ENCODE measurements at regions not wholly inside any gene's neighbourhood (a gene's known extent, or its start where the extent isn't known, plus 50 kb on each side); places are given as distances from the start of the nearest gene placed in this dataset.

- H3K4me1 ChIP-seq (ENCODE audit: control insufficient read depth in 5 of 5, insufficient read depth in 5 of 5, low read length in 5 of 5) = no peaks in the 10 kb centered on the region
- no peaks in the 10 kb centered on the region for H3K27me3 ChIP-seq (ENCODE audit: control insufficient read depth in 3 of 3, insufficient read depth in 3 of 3, low read length in 2 of 3)
- H3K27ac ChIP-seq (ENCODE audit: low read depth in 1 of 2, low read length in 1 of 2) = no peak overlapping the region
- DNase-seq = no peak
- peaks cover 0 to 2% (median 0%) of the 10 kb centered on the region in 4 donors for H3K9me3 ChIP-seq (ENCODE audit: control insufficient read depth in 4 of 4, insufficient read depth in 3 of 4, low read length in 3 of 4)
- WGBS, 2 donors = 82 to 92% methylated on average over 3 of the region's 3 CpGs
- no peak overlapping the region for H3K4me3 ChIP-seq
- H3K9ac ChIP-seq (ENCODE audit: insufficient read depth in 1 of 2, low read length in 2 of 2) = no peak overlapping the region
- no peaks in the 10 kb centered on the region for H3K36me3 ChIP-seq (ENCODE audit: control insufficient read depth in 4 of 4, insufficient read depth in 4 of 4, low read length in 4 of 4)
- ATAC-seq (ENCODE audit: insufficient read depth, low FRiP score) = no peak
- no peak for TF ChIP-seq CTCF (IDR thresholded peaks at IDR 0.05; ENCODE audit: control extremely low read depth, extremely low read depth)
These were observed 228.4 kb downstream of the FAT3 start for GRCh38 chr11:92453055-92453454.

GRCh38 chr11:92455210-92455790 lies 230.7 kb downstream of the FAT3 start:
- Histone ChIP-seq H3K27me3 (ENCODE audit: control insufficient read depth in 3 of 3, insufficient read depth in 3 of 3, low read length in 2 of 3) (no peaks in the 10 kb centered on the region), H3K27ac (ENCODE audit: low read depth in 1 of 2, low read length in 1 of 2) (no peak overlapping the region), H3K9ac (ENCODE audit: insufficient read depth in 1 of 2, low read length in 2 of 2) (no peak overlapping the region), H3K36me3 (ENCODE audit: control insufficient read depth in 4 of 4, insufficient read depth in 4 of 4, low read length in 4 of 4) (no peaks in the 10 kb centered on the region), H3K4me1 (ENCODE audit: control insufficient read depth in 5 of 5, insufficient read depth in 5 of 5, low read length in 5 of 5) (no peaks in the 10 kb centered on the region), H3K4me3 (no peak overlapping the region), H3K9me3 (ENCODE audit: control insufficient read depth in 4 of 4, insufficient read depth in 3 of 4, low read length in 3 of 4) (peaks cover 0 to 2% (median 0%) of the 10 kb centered on the region in 4 donors)
- DNase-seq (no peak), ATAC-seq (ENCODE audit: insufficient read depth, low FRiP score) (no peak)
- WGBS, 2 donors = 86 to 92% methylated on average over 2 of the region's 2 CpGs
- no peak for TF ChIP-seq CTCF (IDR thresholded peaks at IDR 0.05; ENCODE audit: control extremely low read depth, extremely low read depth)

GRCh38 chr11:92457250-92457649 lies 232.6 kb downstream of the FAT3 start:
- no peak for TF ChIP-seq CTCF (IDR thresholded peaks at IDR 0.05; ENCODE audit: control extremely low read depth, extremely low read depth)
- Histone ChIP-seq H3K27me3 (ENCODE audit: control insufficient read depth in 3 of 3, insufficient read depth in 3 of 3, low read length in 2 of 3) (no peaks in the 10 kb centered on the region), H3K4me1 (ENCODE audit: control insufficient read depth in 5 of 5, insufficient read depth in 5 of 5, low read length in 5 of 5) (no peaks in the 10 kb centered on the region), H3K9me3 (ENCODE audit: control insufficient read depth in 4 of 4, insufficient read depth in 3 of 4, low read length in 3 of 4) (peaks cover 0 to 2% (median 0%) of the 10 kb centered on the region in 4 donors), H3K9ac (ENCODE audit: insufficient read depth in 1 of 2, low read length in 2 of 2) (no peak overlapping the region), H3K4me3 (no peak overlapping the region), H3K36me3 (ENCODE audit: control insufficient read depth in 4 of 4, insufficient read depth in 4 of 4, low read length in 4 of 4) (no peaks in the 10 kb centered on the region), H3K27ac (ENCODE audit: low read depth in 1 of 2, low read length in 1 of 2) (no peak overlapping the region)
- ATAC-seq (ENCODE audit: insufficient read depth, low FRiP score) (no peak), DNase-seq (no peak)
- WGBS, 2 donors = 70 to 95% methylated on average over 1 of the region's 1 CpG

GRCh38 chr11:92458486-92458885 lies 233.9 kb downstream of the FAT3 start:
- ATAC-seq (ENCODE audit: insufficient read depth, low FRiP score) (no peak), DNase-seq (no peak)
- Histone ChIP-seq H3K4me1 (ENCODE audit: control insufficient read depth in 5 of 5, insufficient read depth in 5 of 5, low read length in 5 of 5) (no peaks in the 10 kb centered on the region), H3K27ac (ENCODE audit: low read depth in 1 of 2, low read length in 1 of 2) (no peak overlapping the region), H3K36me3 (ENCODE audit: control insufficient read depth in 4 of 4, insufficient read depth in 4 of 4, low read length in 4 of 4) (no peaks in the 10 kb centered on the region), H3K27me3 (ENCODE audit: control insufficient read depth in 3 of 3, insufficient read depth in 3 of 3, low read length in 2 of 3) (no peaks in the 10 kb centered on the region), H3K9ac (ENCODE audit: insufficient read depth in 1 of 2, low read length in 2 of 2) (no peak overlapping the region), H3K4me3 (no peak overlapping the region), H3K9me3 (ENCODE audit: control insufficient read depth in 4 of 4, insufficient read depth in 3 of 4, low read length in 3 of 4) (peaks cover 0 to 2% (median 0%) of the 10 kb centered on the region in 4 donors)
- no peak for TF ChIP-seq CTCF (IDR thresholded peaks at IDR 0.05; ENCODE audit: control extremely low read depth, extremely low read depth)

Measured in lung (tissue), 11 donors.